Activated naive CD4-positive, alpha-beta T cell treated with anti-CD3 and anti-CD28 coated beads for 36 hours (primary cell): ENCODE measurements at regions not wholly inside any gene's neighbourhood (a gene's known extent, or its start where the extent isn't known, plus 50 kb on each side); places are given as distances from the start of the nearest gene placed in this dataset.
A peak's percentile ranks its signal among the peaks of the same experiment; 100 is the strongest.

Experiments used
- CTCF ChIA-PET: fragments of 350-600 bp; sonication (Branson Sonifier 250); formaldehyde crosslinking; loops from one replicate; lab custom pipeline; 2021; ENCODE audit warnings: antibody characterized with exemption; lab: Charles Lee
- DNase-seq: peaks from one replicate; pipeline ENCODE4 v3.0.0-alpha.2; 2020
- H3K27ac Mint-ChIP-seq: one replicate; pipeline ENCODE4 v1.8.0; 2021; ENCODE audit warnings: mild to moderate bottlenecking, mixed read lengths
- H3K27me3 Mint-ChIP-seq: one replicate; pipeline ENCODE4 v1.8.0; 2021; ENCODE audit warnings: low read depth, mixed read lengths
- H3K36me3 Mint-ChIP-seq: one replicate; pipeline ENCODE4 v1.8.0; 2021; ENCODE audit warnings: low read depth, mixed read lengths
- H3K4me1 Mint-ChIP-seq: one replicate; pipeline ENCODE4 v1.8.0; 2021; ENCODE audit warnings: low read depth, mixed read lengths
- H3K4me3 Mint-ChIP-seq: one replicate; pipeline ENCODE4 v1.8.0; 2021; ENCODE audit warnings: mild to moderate bottlenecking, moderate library complexity, mixed read lengths
- H3K9me3 Mint-ChIP-seq: one replicate; pipeline ENCODE4 v1.8.0; 2021; ENCODE audit warnings: mixed read lengths
- intact Hi-C: fragments of 100-400 bp; cut with micrococcal nuclease; formaldehyde crosslinking; loops from one replicate; pipeline ENCODE4 v1.15.1; 2023

GRCh38 chr2:176769021-176769420 lies 443.6 kb upstream of the HNRNPA3 start:
- no peaks in the 10 kb centered on the region for H3K4me1 Mint-ChIP-seq
- CTCF ChIA-PET: no interaction called here
- H3K36me3 Mint-ChIP-seq: no peaks in the 10 kb centered on the region
- DNase-seq: no peak
- peaks cover 12% of the 10 kb centered on the region for H3K9me3 Mint-ChIP-seq
- peaks cover 11% of the 10 kb centered on the region for H3K27me3 Mint-ChIP-seq
- no peak overlapping the region for H3K4me3 Mint-ChIP-seq
- intact Hi-C loops: no loop called here
- H3K27ac Mint-ChIP-seq: no peak overlapping the region

GRCh38 chr2:176769499-176770370 lies 442.9 kb upstream of the HNRNPA3 start:
- peaks cover 5% of the 10 kb centered on the region for H3K27me3 Mint-ChIP-seq
- H3K36me3 Mint-ChIP-seq: no peaks in the 10 kb centered on the region
- no peak overlapping the region for H3K27ac Mint-ChIP-seq
- CTCF ChIA-PET: no interaction called here
- H3K9me3 Mint-ChIP-seq: peaks cover 12% of the 10 kb centered on the region
- H3K4me1 Mint-ChIP-seq: no peaks in the 10 kb centered on the region
- no peak overlapping the region for H3K4me3 Mint-ChIP-seq
- DNase-seq: no peak
- intact Hi-C loops: no loop called here

- H3K36me3 Mint-ChIP-seq: no peaks in the 10 kb centered on the region
- DNase-seq: no peak
- H3K4me1 Mint-ChIP-seq: no peaks in the 10 kb centered on the region
- no peak overlapping the region for H3K27ac Mint-ChIP-seq
- CTCF ChIA-PET: interaction anchor here (1.5 kb wide), 1 partner anchor 120 kb away, joined by 3 read pairs; no protein-coding TSS in a partner anchor
- peaks cover 12% of the 10 kb centered on the region for H3K9me3 Mint-ChIP-seq
- peaks cover 3% of the 10 kb centered on the region for H3K27me3 Mint-ChIP-seq
- H3K4me3 Mint-ChIP-seq: no peak overlapping the region
- intact Hi-C loops: no loop called here
Observed at GRCh38 chr2:176772816-176773215, 439.8 kb upstream of the HNRNPA3 start.

GRCh38 chr2:176774766-176775451 lies 437.7 kb upstream of the HNRNPA3 start:
- no peak for DNase-seq
- H3K36me3 Mint-ChIP-seq: no peaks in the 10 kb centered on the region
- no peaks in the 10 kb centered on the region for H3K4me1 Mint-ChIP-seq
- intact Hi-C loops: no loop called here
- peaks cover 12% of the 10 kb centered on the region for H3K9me3 Mint-ChIP-seq
- CTCF ChIA-PET: interaction anchor here (0.6 kb wide), 1 partner anchor 1774 kb away, joined by 3 read pairs; no protein-coding TSS in a partner anchor
- H3K27me3 Mint-ChIP-seq: peaks cover 3% of the 10 kb centered on the region
- H3K4me3 Mint-ChIP-seq: no peak overlapping the region
- no peak overlapping the region for H3K27ac Mint-ChIP-seq

GRCh38 chr2:176777262-176777661 lies 435.3 kb upstream of the HNRNPA3 start:
- Mint-ChIP-seq H3K9me3 (peaks cover 15% of the 10 kb centered on the region), H3K36me3 (peaks cover 3% of the 10 kb centered on the region), H3K27ac (no peak overlapping the region)

GRCh38 chr2:176779917-176780316 lies 432.7 kb upstream of the HNRNPA3 start:
- Mint-ChIP-seq H3K4me1 (peaks cover 13% of the 10 kb centered on the region), H3K4me3 (no peak overlapping the region), H3K36me3 (peaks cover 8% of the 10 kb centered on the region), H3K27ac (no peak overlapping the region), H3K27me3 (no peaks in the 10 kb centered on the region), H3K9me3 (peaks cover 9% of the 10 kb centered on the region)
- DNase-seq: no peak
- intact Hi-C loops: no loop called here
- CTCF ChIA-PET: no interaction called here

More at GRCh38 chr2:176777262-176777661, 435.3 kb upstream of the HNRNPA3 start:
- peaks cover 7% of the 10 kb centered on the region for H3K4me1 Mint-ChIP-seq
- CTCF ChIA-PET: interaction anchor here (0.6 kb wide), 1 partner anchor 399 kb away, joined by 3 read pairs; no protein-coding TSS in a partner anchor
- DNase-seq: no peak
- H3K4me3 Mint-ChIP-seq: no peak overlapping the region
- H3K27me3 Mint-ChIP-seq: peaks cover 3% of the 10 kb centered on the region
- intact Hi-C loops: no loop called here

GRCh38 chr2:176780348-176780747 lies 432.2 kb upstream of the HNRNPA3 start:
- intact Hi-C loops: no loop called here
- Mint-ChIP-seq H3K27me3 (no peaks in the 10 kb centered on the region), H3K9me3 (peaks cover 9% of the 10 kb centered on the region), H3K4me1 (peaks cover 13% of the 10 kb centered on the region), H3K4me3 (no peak overlapping the region), H3K27ac (no peak overlapping the region), H3K36me3 (peaks cover 8% of the 10 kb centered on the region)
- no peak for DNase-seq
- CTCF ChIA-PET: no interaction called here

- no peaks in the 10 kb centered on the region for H3K27me3 Mint-ChIP-seq
- H3K4me1 Mint-ChIP-seq: peaks cover 13% of the 10 kb centered on the region
- H3K9me3 Mint-ChIP-seq: peaks cover 9% of the 10 kb centered on the region
- no peak overlapping the region for H3K4me3 Mint-ChIP-seq
- H3K27ac Mint-ChIP-seq: peak overlapping the region; percentile 7
- intact Hi-C loops: no loop called here
- DNase-seq: no peak
- peaks cover 8% of the 10 kb centered on the region for H3K36me3 Mint-ChIP-seq
- CTCF ChIA-PET: no interaction called here
Observed at GRCh38 chr2:176781570-176782217, 430.9 kb upstream of the HNRNPA3 start.

- Mint-ChIP-seq H3K27me3 (peaks cover 3% of the 10 kb centered on the region), H3K9me3 (peaks cover 9% of the 10 kb centered on the region), H3K27ac (no peak overlapping the region), H3K4me1 (peaks cover 13% of the 10 kb centered on the region), H3K4me3 (no peak overlapping the region), H3K36me3 (peaks cover 8% of the 10 kb centered on the region)
- CTCF ChIA-PET: interaction anchor here (1.4 kb wide), 1 partner anchor 30 kb away, joined by 3 read pairs; no protein-coding TSS in a partner anchor
- intact Hi-C loops: no loop called here
- no peak for DNase-seq
Observed at GRCh38 chr2:176784633-176785200, 427.9 kb upstream of the HNRNPA3 start.

GRCh38 chr2:176789751-176790150 lies 422.8 kb upstream of the HNRNPA3 start:
- peaks cover 6% of the 10 kb centered on the region for H3K27me3 Mint-ChIP-seq
- DNase-seq: no peak
- H3K4me1 Mint-ChIP-seq: no peaks in the 10 kb centered on the region
- no peak overlapping the region for H3K27ac Mint-ChIP-seq
- H3K9me3 Mint-ChIP-seq: no peaks in the 10 kb centered on the region
- no peak overlapping the region for H3K4me3 Mint-ChIP-seq
- intact Hi-C loops: no loop called here
- CTCF ChIA-PET: interaction anchor here (1.1 kb wide), 1 partner anchor 32 kb away, joined by 3 read pairs; no protein-coding TSS in a partner anchor
- no peaks in the 10 kb centered on the region for H3K36me3 Mint-ChIP-seq

- no peak for DNase-seq
- intact Hi-C loops: no loop called here
- Mint-ChIP-seq H3K27ac (no peak overlapping the region), H3K36me3 (no peaks in the 10 kb centered on the region), H3K9me3 (no peaks in the 10 kb centered on the region), H3K4me1 (no peaks in the 10 kb centered on the region), H3K27me3 (peaks cover 6% of the 10 kb centered on the region), H3K4me3 (no peak overlapping the region)
- CTCF ChIA-PET: no interaction called here
Observed at GRCh38 chr2:176790468-176790867, 422.1 kb upstream of the HNRNPA3 start.

- intact Hi-C loops: no loop called here
- DNase-seq: no peak
- CTCF ChIA-PET: no interaction called here
- H3K4me3 Mint-ChIP-seq: no peak overlapping the region
- no peaks in the 10 kb centered on the region for H3K4me1 Mint-ChIP-seq
- peaks cover 9% of the 10 kb centered on the region for H3K27me3 Mint-ChIP-seq
- no peaks in the 10 kb centered on the region for H3K9me3 Mint-ChIP-seq
- no peaks in the 10 kb centered on the region for H3K36me3 Mint-ChIP-seq
- H3K27ac Mint-ChIP-seq: no peak overlapping the region
Observed at GRCh38 chr2:176793792-176794191, 418.8 kb upstream of the HNRNPA3 start.
